NB4 (cell line): ENCODE measurements at regions not wholly inside any gene's neighbourhood (a gene's known extent, or its start where the extent isn't known, plus 50 kb on each side); places are given as distances from the start of the nearest gene placed in this dataset.

Experiments
- CTCF ChIP-seq: IDR thresholded peaks from one replicate; pipeline ENCODE4 v1.5.1; 2012; ENCODE audit warnings: low read depth, low read length
- MAX ChIP-seq: IDR thresholded peaks from 2 replicates; pipeline ENCODE4 v1.6.1; 2011; ENCODE audit warnings: low read depth, low read length
- MYC ChIP-seq: IDR thresholded peaks from 2 replicates; pipeline ENCODE4 v1.6.1; 2011; ENCODE audit warnings: low read depth, low read length
- POLR2A ChIP-seq: IDR thresholded peaks from 2 replicates; pipeline ENCODE4 v1.6.1; 2011; ENCODE audit warnings: mild to moderate bottlenecking; ENCODE audit not compliant: insufficient read length; ENCODE audit errors: extremely low read depth

GRCh38 chr21:15676935-15677334, 52.8 kb upstream of the USP25 start:
- no peak for TF ChIP-seq CTCF
- TF ChIP-seq MYC, result no peak
- no peak for TF ChIP-seq POLR2A
- TF ChIP-seq MAX, result no peak
